Activated CD8-positive, alpha-beta memory T cell treated with anti-CD3 and anti-CD28 coated beads, Interleukin-2, amount 10 ng/mL, durations not matched to agents 7 days and 5 days (primary cell): ENCODE measurements at regions not wholly inside any gene's neighbourhood (a gene's known extent, or its start where the extent isn't known, plus 50 kb on each side); places are given as distances from the start of the nearest gene placed in this dataset.
A peak's percentile ranks its signal among the peaks of the same experiment; 100 is the strongest.
"Not testable (repeated sequence)": the region's sequence is repeated elsewhere in the genome, so short reads cannot be mapped to it uniquely, and the experiment has no call there.

ENCODE experiments used
- ATAC-seq: fragments of 150-1000 bp; cut with Tn5 transposase; one replicate; pipeline ENCODE4 v1.10.0; 2021; ENCODE audit warnings: moderate library complexity
- CTCF ChIA-PET: fragments of 350-600 bp; sonication (Branson Sonifier 250); formaldehyde crosslinking; loops from one replicate; lab custom pipeline; 2021; ENCODE audit warnings: antibody characterized with exemption; lab: Charles Lee
- DNase-seq: peaks from one replicate; pipeline ENCODE4 v3.0.0-alpha.2; 2020
- H3K27ac Mint-ChIP-seq: one replicate; pipeline ENCODE4 v1.8.0; 2021; ENCODE audit warnings: mild to moderate bottlenecking, mixed read lengths
- H3K27me3 Mint-ChIP-seq: one replicate; pipeline ENCODE4 v1.8.0; 2021; ENCODE audit warnings: mixed read lengths
- H3K36me3 Mint-ChIP-seq: one replicate; pipeline ENCODE4 v1.8.0; 2021; ENCODE audit warnings: mild to moderate bottlenecking, mixed read lengths
- H3K4me1 Mint-ChIP-seq: one replicate; pipeline ENCODE4 v1.8.0; 2021; ENCODE audit warnings: mixed read lengths
- H3K4me3 Mint-ChIP-seq: one replicate; pipeline ENCODE4 v1.8.0; 2021; ENCODE audit warnings: mild to moderate bottlenecking, moderate library complexity, mixed read lengths
- H3K9me3 Mint-ChIP-seq: one replicate; pipeline ENCODE4 v1.8.0; 2022; ENCODE audit warnings: low read depth, mixed read lengths

DNA sequence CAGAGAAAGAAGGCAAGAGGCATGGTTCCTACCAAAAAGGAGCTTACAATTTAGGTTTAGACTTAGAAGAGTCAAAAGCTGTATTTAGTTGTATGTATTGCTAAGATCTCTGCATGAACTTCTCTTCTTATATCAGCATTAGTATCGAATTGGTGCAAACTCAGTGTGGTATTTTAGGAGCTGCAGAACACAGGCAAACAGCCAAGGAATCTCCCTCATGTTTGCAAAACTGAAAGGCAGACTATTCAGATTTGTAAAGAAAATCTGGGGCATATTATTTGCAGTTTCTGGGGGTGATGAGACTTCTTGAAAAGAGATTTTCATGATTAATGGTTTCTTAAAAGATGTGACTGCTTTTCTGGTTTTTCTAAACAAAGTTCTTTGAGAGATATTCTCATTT is 252.7 kb downstream of the CEMIP2 start:
- Mint-ChIP-seq H3K4me3 (no peak overlapping the region), H3K27ac (no peak overlapping the region), H3K4me1 (no peaks in the 10 kb centered on the region), H3K36me3 (no peaks in the 10 kb centered on the region), H3K27me3 (peaks cover 15% of the 10 kb centered on the region), H3K9me3 (no peaks in the 10 kb centered on the region)
- ATAC-seq = no peak
- DNase-seq = no peak
- CTCF ChIA-PET = no interaction called here

DNA sequence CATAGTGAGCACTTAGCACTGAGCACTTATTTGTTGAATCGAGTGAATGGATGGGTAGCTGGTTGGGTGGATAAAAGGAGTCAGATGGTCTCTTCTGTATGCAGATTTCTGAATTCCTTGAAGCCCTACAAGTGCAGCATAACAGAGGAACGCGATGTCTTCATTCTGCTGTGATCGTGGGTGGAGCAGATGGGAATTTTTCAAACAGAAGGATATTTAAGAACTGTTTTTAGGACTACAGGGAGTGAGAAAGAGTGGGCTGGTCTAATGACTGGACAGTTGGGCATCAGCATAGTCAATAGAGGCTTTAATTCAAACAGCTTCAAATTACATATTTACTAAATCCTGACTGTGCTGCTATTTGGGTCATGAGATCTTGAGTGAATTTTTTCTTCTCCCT is 253.2 kb downstream of the CEMIP2 start:
- Mint-ChIP-seq H3K4me3 (no peak overlapping the region), H3K27me3 (peaks cover 15% of the 10 kb centered on the region), H3K36me3 (no peaks in the 10 kb centered on the region), H3K9me3 (no peaks in the 10 kb centered on the region), H3K4me1 (no peaks in the 10 kb centered on the region), H3K27ac (no peak overlapping the region)
- CTCF ChIA-PET = no interaction called here
- ATAC-seq = no peak
- no peak for DNase-seq

- Mint-ChIP-seq H3K27me3 (peaks cover 12% of the 10 kb centered on the region), H3K4me1 (no peaks in the 10 kb centered on the region), H3K9me3 (no peaks in the 10 kb centered on the region), H3K27ac (no peak overlapping the region), H3K36me3 (no peaks in the 10 kb centered on the region), H3K4me3 (no peak overlapping the region)
- DNase-seq (no peak), ATAC-seq (no peak)
- CTCF ChIA-PET = no interaction called here
Observed at GRCh38 chr9:71514344-71514975, 253.9 kb downstream of the CEMIP2 start.

DNA sequence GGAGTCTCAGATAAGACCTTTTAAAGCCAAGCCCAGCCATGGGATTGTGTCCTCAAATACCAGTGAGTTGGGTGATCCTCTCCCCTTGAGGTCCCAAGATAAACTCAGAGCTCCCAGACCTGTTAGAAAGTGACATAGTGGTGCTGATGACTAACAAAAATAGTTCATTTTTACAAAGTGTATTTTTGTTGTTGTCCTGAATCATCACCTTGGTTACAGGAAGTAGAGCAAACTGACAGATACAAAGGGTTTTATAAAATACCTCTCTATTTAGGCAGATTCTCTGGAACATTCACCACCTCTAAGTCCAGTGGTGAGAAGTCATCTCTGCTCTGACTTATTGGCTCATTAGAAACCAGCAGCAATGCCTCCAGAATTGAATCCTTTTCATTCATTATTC is 259.3 kb downstream of the CEMIP2 start:
- ATAC-seq = peak; percentile 51
- Mint-ChIP-seq H3K4me3 (no peak overlapping the region), H3K27ac (no peak overlapping the region), H3K9me3 (no peaks in the 10 kb centered on the region), H3K36me3 (no peaks in the 10 kb centered on the region), H3K4me1 (peaks cover 3% of the 10 kb centered on the region), H3K27me3 (peaks cover 7% of the 10 kb centered on the region)
- CTCF ChIA-PET = no interaction called here
- DNase-seq = no peak

DNA sequence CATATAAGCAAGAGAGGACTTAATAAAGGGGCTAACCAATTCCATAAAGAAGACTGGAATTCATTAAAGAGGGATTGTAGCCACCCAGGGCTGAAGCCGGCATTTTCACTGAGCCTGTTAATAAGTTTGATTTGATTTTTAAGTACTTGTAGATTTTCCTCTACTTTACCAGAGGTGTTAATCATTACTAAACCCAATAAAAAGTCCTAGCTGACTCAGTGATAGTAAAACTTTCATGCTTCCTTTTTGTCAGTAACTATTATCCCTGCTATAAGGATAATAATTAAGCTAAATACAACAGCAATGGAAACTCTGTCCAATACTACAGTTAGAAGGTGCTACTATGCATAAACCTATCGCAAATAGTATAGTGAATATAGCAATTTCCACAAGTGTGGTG is 260.2 kb downstream of the CEMIP2 start:
- ATAC-seq, H3K4me1 Mint-ChIP-seq, CTCF ChIA-PET, H3K4me3 Mint-ChIP-seq, H3K9me3 Mint-ChIP-seq, H3K27ac Mint-ChIP-seq, H3K27me3 Mint-ChIP-seq, H3K36me3 Mint-ChIP-seq, DNase-seq: not testable (repeated sequence)

GRCh38 chr9:71506821-71507220 is 261.5 kb downstream of the CEMIP2 start:
- H3K4me1 Mint-ChIP-seq = peaks cover 3% of the 10 kb centered on the region
- CTCF ChIA-PET = no interaction called here
- no peak for DNase-seq
- H3K27ac Mint-ChIP-seq = no peak overlapping the region
- peaks cover 9% of the 10 kb centered on the region for H3K27me3 Mint-ChIP-seq
- no peak overlapping the region for H3K4me3 Mint-ChIP-seq
- ATAC-seq = no peak
- no peaks in the 10 kb centered on the region for H3K9me3 Mint-ChIP-seq
- H3K36me3 Mint-ChIP-seq = no peaks in the 10 kb centered on the region

DNA sequence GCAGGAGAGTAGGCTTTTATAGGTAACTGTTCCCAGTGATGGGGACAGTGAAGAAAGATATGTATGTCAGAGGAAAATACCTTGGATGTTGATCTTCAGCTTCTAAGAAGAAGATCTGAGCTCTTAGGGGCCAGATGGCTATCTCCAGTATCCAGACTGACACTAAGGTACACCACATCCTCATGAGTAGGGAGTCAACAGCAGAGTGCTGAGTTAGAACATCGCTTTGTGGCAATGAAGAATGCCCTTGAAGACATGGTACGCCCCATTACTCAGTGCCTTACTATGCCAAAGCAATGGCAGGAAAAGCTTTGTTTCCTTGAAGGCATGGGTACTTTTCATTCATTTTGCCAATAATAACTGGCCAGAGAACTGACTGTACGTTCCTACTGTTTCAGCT is 263.7 kb downstream of the CEMIP2 start:
- Mint-ChIP-seq H3K27ac (no peak overlapping the region), H3K4me1 (peaks cover 3% of the 10 kb centered on the region), H3K9me3 (no peaks in the 10 kb centered on the region), H3K36me3 (no peaks in the 10 kb centered on the region), H3K27me3 (peaks cover 6% of the 10 kb centered on the region), H3K4me3 (no peak overlapping the region)
- CTCF ChIA-PET = no interaction called here
- no peak for DNase-seq
- ATAC-seq = no peak

DNA sequence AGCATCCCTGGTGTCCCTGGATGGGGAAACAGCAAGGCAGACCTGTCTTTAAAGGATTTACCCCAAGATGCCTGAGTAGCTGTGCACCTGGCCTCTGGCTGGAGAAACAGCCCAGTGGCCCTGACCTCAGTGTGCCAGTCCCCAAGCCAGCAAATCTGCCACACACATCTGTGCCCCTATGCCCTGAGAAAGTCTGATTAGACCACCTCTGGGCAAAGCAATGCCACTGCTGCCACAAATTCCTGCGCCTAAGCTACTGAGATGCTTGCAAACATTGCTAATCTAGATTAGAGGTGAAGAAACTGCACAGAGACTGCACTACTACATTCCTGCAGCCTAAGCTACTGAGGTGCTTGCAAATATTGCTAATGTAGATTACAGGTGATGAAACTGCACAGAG is 269.6 kb downstream of the CEMIP2 start:
- no peaks in the 10 kb centered on the region for H3K36me3 Mint-ChIP-seq
- no peak overlapping the region for H3K27ac Mint-ChIP-seq
- H3K9me3 Mint-ChIP-seq = no peaks in the 10 kb centered on the region
- no peaks in the 10 kb centered on the region for H3K4me1 Mint-ChIP-seq
- H3K4me3 Mint-ChIP-seq = no peak overlapping the region
- H3K27me3 Mint-ChIP-seq = peaks cover 1% of the 10 kb centered on the region
- CTCF ChIA-PET = no interaction called here
- no peak for ATAC-seq
- no peak for DNase-seq

GRCh38 chr9:71490810-71491209 is 277.5 kb downstream of the CEMIP2 start:
- no peaks in the 10 kb centered on the region for H3K36me3 Mint-ChIP-seq
- DNase-seq (no peak), ATAC-seq (no peak)
- no peak overlapping the region for H3K27ac Mint-ChIP-seq
- H3K4me1 Mint-ChIP-seq = no peaks in the 10 kb centered on the region
- H3K4me3 Mint-ChIP-seq = no peak overlapping the region
- no peaks in the 10 kb centered on the region for H3K9me3 Mint-ChIP-seq
- peaks cover 14% of the 10 kb centered on the region for H3K27me3 Mint-ChIP-seq
- CTCF ChIA-PET = no interaction called here

GRCh38 chr9:71487061-71487460 is 281.3 kb downstream of the CEMIP2 start:
- H3K4me1 Mint-ChIP-seq = no peaks in the 10 kb centered on the region
- no peak for ATAC-seq
- DNase-seq = no peak
- CTCF ChIA-PET = no interaction called here
- no peak overlapping the region for H3K27ac Mint-ChIP-seq
- H3K4me3 Mint-ChIP-seq = no peak overlapping the region
- H3K36me3 Mint-ChIP-seq = no peaks in the 10 kb centered on the region
- no peaks in the 10 kb centered on the region for H3K9me3 Mint-ChIP-seq
- peaks cover 11% of the 10 kb centered on the region for H3K27me3 Mint-ChIP-seq

DNA sequence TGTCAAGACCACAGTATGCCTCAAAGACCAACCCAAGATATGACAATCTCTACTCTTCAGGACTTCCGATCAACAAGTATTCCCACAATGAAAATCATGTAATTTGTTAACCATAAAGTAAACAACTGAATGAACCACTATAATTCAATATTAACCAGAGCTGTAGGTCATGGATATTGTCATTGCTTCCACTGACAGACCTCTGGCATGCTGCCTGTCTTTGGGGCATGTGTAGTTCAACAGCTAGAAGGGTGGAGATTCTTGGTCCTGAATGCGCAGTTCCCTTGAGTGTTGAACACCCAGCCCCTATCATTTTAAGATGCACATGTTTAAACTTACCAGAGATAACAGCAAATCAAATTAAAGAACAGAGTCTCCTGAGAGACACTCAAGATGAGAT is 283.0 kb downstream of the CEMIP2 start:
- ATAC-seq = no peak
- H3K36me3 Mint-ChIP-seq = no peaks in the 10 kb centered on the region
- no peaks in the 10 kb centered on the region for H3K4me1 Mint-ChIP-seq
- H3K4me3 Mint-ChIP-seq = no peak overlapping the region
- H3K27ac Mint-ChIP-seq = no peak overlapping the region
- H3K27me3 Mint-ChIP-seq = peaks cover 11% of the 10 kb centered on the region
- no peak for DNase-seq
- CTCF ChIA-PET = no interaction called here
- no peaks in the 10 kb centered on the region for H3K9me3 Mint-ChIP-seq

DNA sequence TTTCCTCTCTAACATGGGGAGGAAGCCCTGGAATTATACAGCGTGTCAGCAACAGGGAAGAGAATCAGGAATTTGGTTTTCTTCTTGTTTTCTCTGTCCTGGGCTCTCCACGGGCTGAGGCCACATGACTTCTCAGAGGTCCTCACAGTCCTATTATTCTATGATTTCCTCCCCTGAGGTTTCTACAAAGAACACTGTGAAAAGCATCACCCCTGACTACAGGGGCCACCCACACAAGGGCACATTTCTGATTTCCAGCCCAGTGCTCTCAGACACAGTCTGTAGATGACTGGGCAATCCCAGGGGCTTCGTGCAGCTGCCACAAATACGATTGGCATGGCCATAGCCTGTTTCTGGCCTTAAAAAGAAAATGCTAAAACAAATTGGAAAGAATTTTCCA is 284.9 kb downstream of the CEMIP2 start:
- Mint-ChIP-seq H3K9me3 (no peaks in the 10 kb centered on the region), H3K27ac (no peak overlapping the region), H3K4me1 (no peaks in the 10 kb centered on the region), H3K4me3 (no peak overlapping the region), H3K36me3 (no peaks in the 10 kb centered on the region), H3K27me3 (peaks cover 4% of the 10 kb centered on the region)
- no peak for ATAC-seq
- no peak for DNase-seq
- CTCF ChIA-PET = no interaction called here

GRCh38 chr9:71479621-71480020 is 288.7 kb downstream of the CEMIP2 start:
- H3K4me3 Mint-ChIP-seq = no peak overlapping the region
- ATAC-seq (no peak), DNase-seq (no peak)
- no peaks in the 10 kb centered on the region for H3K9me3 Mint-ChIP-seq
- H3K27ac Mint-ChIP-seq = no peak overlapping the region
- no peaks in the 10 kb centered on the region for H3K36me3 Mint-ChIP-seq
- CTCF ChIA-PET = no interaction called here
- H3K27me3 Mint-ChIP-seq = no peaks in the 10 kb centered on the region
- H3K4me1 Mint-ChIP-seq = no peaks in the 10 kb centered on the region

DNA sequence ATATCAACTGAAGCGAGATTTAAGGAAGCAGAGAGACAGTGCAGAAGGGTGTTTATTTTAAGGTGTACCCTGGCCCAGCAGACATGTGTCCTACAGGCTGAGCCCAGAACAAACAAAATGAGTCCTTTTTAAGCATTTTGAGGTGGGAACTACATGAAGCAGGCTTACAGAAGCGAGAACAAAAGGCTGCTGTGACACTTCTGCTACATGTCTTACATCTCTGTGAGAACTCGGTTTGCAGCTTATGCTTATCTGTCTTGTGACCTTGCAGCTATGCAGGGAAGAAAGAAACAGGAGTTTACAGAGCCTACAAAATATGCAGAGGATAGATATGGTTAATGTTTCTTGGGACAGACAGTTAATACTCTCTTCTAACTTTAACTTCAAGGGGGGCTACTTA is 295.9 kb downstream of the CEMIP2 start:
- ATAC-seq (no peak), DNase-seq (no peak)
- H3K9me3 Mint-ChIP-seq = no peaks in the 10 kb centered on the region
- no peak overlapping the region for H3K27ac Mint-ChIP-seq
- H3K4me1 Mint-ChIP-seq = no peaks in the 10 kb centered on the region
- no peaks in the 10 kb centered on the region for H3K36me3 Mint-ChIP-seq
- CTCF ChIA-PET = no interaction called here
- no peak overlapping the region for H3K4me3 Mint-ChIP-seq
- peaks cover 2% of the 10 kb centered on the region for H3K27me3 Mint-ChIP-seq

DNA sequence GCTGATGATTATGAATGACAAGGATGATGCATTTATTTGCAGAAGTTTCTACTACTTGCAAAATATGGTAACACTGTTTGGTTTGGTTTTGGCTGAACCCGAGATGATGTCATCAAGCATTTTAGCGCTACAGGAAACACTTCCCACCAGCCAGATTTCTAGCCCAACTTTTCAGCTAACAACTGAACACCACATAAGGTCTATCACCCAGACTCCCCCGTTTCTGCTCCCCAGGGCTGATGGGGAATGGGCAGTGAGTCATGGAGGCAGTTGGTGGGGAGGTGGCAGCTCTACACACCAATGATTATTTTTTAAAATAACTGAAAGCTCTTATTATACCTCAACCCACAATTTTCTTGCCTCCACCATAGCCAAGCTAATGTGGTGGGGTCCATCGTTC is 302.9 kb downstream of the CEMIP2 start:
- H3K9me3 Mint-ChIP-seq = no peaks in the 10 kb centered on the region
- DNase-seq (no peak), ATAC-seq (no peak)
- no peaks in the 10 kb centered on the region for H3K36me3 Mint-ChIP-seq
- no peak overlapping the region for H3K27ac Mint-ChIP-seq
- CTCF ChIA-PET = no interaction called here
- no peak overlapping the region for H3K4me3 Mint-ChIP-seq
- no peaks in the 10 kb centered on the region for H3K4me1 Mint-ChIP-seq
- H3K27me3 Mint-ChIP-seq = no peaks in the 10 kb centered on the region
